MM.1S (cell line): ENCODE measurements at regions not wholly inside any gene's neighbourhood (a gene's known extent, or its start where the extent isn't known, plus 50 kb on each side); places are given as distances from the start of the nearest gene placed in this dataset.

Source experiments
- DNase-seq: peaks from one replicate; pipeline ENCODE4 v3.0.0-alpha.2; 2015
- H2AFZ ChIP-seq: fragments of 300-600 bp; sonication (generic); 2 replicates; pipeline ENCODE4 v1.6.0; 2016; ENCODE audit warnings: antibody characterized with exemption, low read length
- H3F3A ChIP-seq: fragments of 300-600 bp; sonication (generic); 2 replicates; pipeline ENCODE4 v1.6.1; 2016; ENCODE audit warnings: mild to moderate bottlenecking, antibody characterized with exemption, low read length, moderate library complexity, mixed read lengths; ENCODE audit not compliant: insufficient read depth
- H3K27ac ChIP-seq: fragments of 300-600 bp; sonication (generic); 2 replicates; pipeline ENCODE4 v1.5.1; 2016; ENCODE audit warnings: mild to moderate bottlenecking, low read length
- H3K27me3 ChIP-seq: fragments of 300-600 bp; sonication (generic); replicated peaks from 2 replicates; pipeline ENCODE4 v1.6.0; 2016; ENCODE audit warnings: low read length; ENCODE audit not compliant: insufficient read depth
- H3K36me3 ChIP-seq: fragments of 300-600 bp; sonication (generic); replicated peaks from 2 replicates; pipeline ENCODE4 v1.6.1; 2016; ENCODE audit warnings: mild to moderate bottlenecking, low read length, mixed read lengths; ENCODE audit not compliant: insufficient read depth
- H3K4me1 ChIP-seq: fragments of 300-600 bp; sonication (generic); 2 replicates; pipeline ENCODE4 v1.6.1; 2016; ENCODE audit warnings: low read length, mixed read lengths
- H3K4me2 ChIP-seq: fragments of 300-600 bp; sonication (generic); 2 replicates; pipeline ENCODE4 v1.6.0; 2016; ENCODE audit warnings: low read depth, low read length
- H3K4me3 ChIP-seq: fragments of 300-600 bp; sonication (generic); 2 replicates; pipeline ENCODE4 v1.5.1; 2016; ENCODE audit warnings: low read length, mixed read lengths
- H3K79me2 ChIP-seq: fragments of 300-600 bp; sonication (generic); 2 replicates; pipeline ENCODE4 v1.6.1; 2016; ENCODE audit warnings: mixed run types, low read length, mixed read lengths
- H3K9ac ChIP-seq: fragments of 300-600 bp; sonication (generic); 2 replicates; pipeline ENCODE4 v1.6.1; 2016; ENCODE audit warnings: low read length, mixed read lengths
- H3K9me2 ChIP-seq: fragments of 300-600 bp; sonication (generic); replicated peaks from 2 replicates; pipeline ENCODE4 v1.6.1; 2016; ENCODE audit warnings: mild to moderate bottlenecking, low read length, mixed read lengths; ENCODE audit not compliant: insufficient read depth
- H3K9me3 ChIP-seq: fragments of 300-600 bp; sonication (generic); replicated peaks from 2 replicates; pipeline ENCODE4 v1.6.1; 2016; ENCODE audit warnings: mild to moderate bottlenecking, low read length, mixed read lengths; ENCODE audit not compliant: insufficient read depth
- H4K20me1 ChIP-seq: fragments of 300-600 bp; sonication (generic); 2 replicates; pipeline ENCODE4 v1.6.1; 2016; ENCODE audit warnings: mild to moderate bottlenecking, low read length, moderate library complexity, mixed read lengths; ENCODE audit not compliant: insufficient read depth
- EZH2 ChIP-seq: fragments of 300-600 bp; sonication (generic); optimal IDR thresholded peaks from 2 replicates; pipeline ENCODE3; 2017; ENCODE audit warnings: low read depth, mild to moderate bottlenecking, antibody characterized with exemption, low read length, mixed read lengths
- EZH2phosphoT487 ChIP-seq: fragments of 300-600 bp; sonication (generic); IDR thresholded peaks from 2 replicates; pipeline ENCODE4 v1.6.1; 2018; ENCODE audit warnings: antibody characterized with exemption, low read length
- TF ChIP-seq, protein P1 (sequence below): fragments of 300-600 bp; sonication (generic); IDR thresholded peaks from 2 replicates; pipeline ENCODE4 v1.5.1; 2016; ENCODE audit warnings: antibody characterized with exemption, low read length, mixed read lengths

DNA sequence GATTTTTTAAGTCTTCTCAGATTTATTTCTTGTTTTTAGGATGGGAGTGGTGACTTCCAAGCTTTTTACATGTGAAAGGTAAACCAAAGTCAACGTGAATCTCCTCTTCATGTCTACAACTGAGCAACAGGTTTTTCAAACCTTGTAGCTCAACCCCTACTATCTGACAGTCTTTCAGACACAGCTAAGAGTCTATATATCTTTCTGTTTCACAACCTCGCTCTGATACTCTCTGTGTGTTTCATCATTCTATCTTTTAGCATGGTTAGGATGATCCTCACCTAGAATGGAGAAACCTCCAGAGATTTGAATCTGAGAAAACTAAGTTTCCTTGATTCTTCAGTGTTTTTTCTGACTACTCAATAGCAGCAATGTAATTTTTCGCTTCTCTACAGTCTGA lies 96.1 kb downstream of the EPDR1 start:
- TF ChIP-seq EZH2phosphoT487, result no peak
- no peak for TF ChIP-seq EZH2
- TF ChIP-seq, protein P1, sequence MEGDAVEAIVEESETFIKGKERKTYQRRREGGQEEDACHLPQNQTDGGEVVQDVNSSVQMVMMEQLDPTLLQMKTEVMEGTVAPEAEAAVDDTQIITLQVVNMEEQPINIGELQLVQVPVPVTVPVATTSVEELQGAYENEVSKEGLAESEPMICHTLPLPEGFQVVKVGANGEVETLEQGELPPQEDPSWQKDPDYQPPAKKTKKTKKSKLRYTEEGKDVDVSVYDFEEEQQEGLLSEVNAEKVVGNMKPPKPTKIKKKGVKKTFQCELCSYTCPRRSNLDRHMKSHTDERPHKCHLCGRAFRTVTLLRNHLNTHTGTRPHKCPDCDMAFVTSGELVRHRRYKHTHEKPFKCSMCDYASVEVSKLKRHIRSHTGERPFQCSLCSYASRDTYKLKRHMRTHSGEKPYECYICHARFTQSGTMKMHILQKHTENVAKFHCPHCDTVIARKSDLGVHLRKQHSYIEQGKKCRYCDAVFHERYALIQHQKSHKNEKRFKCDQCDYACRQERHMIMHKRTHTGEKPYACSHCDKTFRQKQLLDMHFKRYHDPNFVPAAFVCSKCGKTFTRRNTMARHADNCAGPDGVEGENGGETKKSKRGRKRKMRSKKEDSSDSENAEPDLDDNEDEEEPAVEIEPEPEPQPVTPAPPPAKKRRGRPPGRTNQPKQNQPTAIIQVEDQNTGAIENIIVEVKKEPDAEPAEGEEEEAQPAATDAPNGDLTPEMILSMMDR, result no peak
- H3K4me1 ChIP-seq, result no peaks in the 10 kb centered on the region
- no peaks in the 10 kb centered on the region for H3K36me3 ChIP-seq
- no peak overlapping the region for H3K4me2 ChIP-seq
- H3K9me3 ChIP-seq, result no peaks in the 10 kb centered on the region
- no peak overlapping the region for H2AFZ ChIP-seq
- no peak overlapping the region for H3K27ac ChIP-seq
- H3K4me3 ChIP-seq, result no peak overlapping the region
- H3K9me2 ChIP-seq, result no peaks in the 10 kb centered on the region
- no peak overlapping the region for H3K9ac ChIP-seq
- H3K79me2 ChIP-seq, result no peaks in the 10 kb centered on the region
- no peak for DNase-seq
- H3K27me3 ChIP-seq, result no peaks in the 10 kb centered on the region
- H3F3A ChIP-seq, result no peaks in the 10 kb centered on the region
- H4K20me1 ChIP-seq, result no peaks in the 10 kb centered on the region

DNA sequence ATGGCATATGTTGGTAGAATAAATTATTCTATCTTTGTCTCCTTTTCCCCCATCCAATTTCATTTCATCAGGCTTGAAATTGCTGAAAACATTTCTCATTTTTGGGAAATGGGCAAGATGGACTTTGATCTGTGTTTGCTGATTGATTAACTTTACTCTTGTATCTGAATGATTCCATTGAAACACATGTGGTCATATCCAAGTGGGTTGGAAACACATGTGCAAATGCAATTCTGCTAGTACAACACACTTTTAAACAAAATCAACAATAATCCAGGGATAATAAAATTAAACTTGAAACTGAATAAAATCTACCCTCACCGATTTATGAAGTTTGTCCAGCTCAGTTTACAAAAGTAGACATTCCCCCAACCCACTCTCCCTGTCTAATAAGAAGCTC lies 96.9 kb downstream of the EPDR1 start:
- Histone ChIP-seq H3K27ac (no peak overlapping the region), H3K36me3 (no peaks in the 10 kb centered on the region), H3K9me3 (no peaks in the 10 kb centered on the region), H3K9me2 (no peaks in the 10 kb centered on the region), H3K4me2 (no peak overlapping the region), H4K20me1 (no peaks in the 10 kb centered on the region), H2AFZ (no peak overlapping the region), H3K79me2 (no peaks in the 10 kb centered on the region), H3K4me1 (no peaks in the 10 kb centered on the region), H3K4me3 (no peak overlapping the region), H3K9ac (no peak overlapping the region), H3K27me3 (no peaks in the 10 kb centered on the region), H3F3A (no peaks in the 10 kb centered on the region)
- TF ChIP-seq, protein P1, result no peak
- no peak for TF ChIP-seq EZH2phosphoT487
- no peak for DNase-seq

DNA sequence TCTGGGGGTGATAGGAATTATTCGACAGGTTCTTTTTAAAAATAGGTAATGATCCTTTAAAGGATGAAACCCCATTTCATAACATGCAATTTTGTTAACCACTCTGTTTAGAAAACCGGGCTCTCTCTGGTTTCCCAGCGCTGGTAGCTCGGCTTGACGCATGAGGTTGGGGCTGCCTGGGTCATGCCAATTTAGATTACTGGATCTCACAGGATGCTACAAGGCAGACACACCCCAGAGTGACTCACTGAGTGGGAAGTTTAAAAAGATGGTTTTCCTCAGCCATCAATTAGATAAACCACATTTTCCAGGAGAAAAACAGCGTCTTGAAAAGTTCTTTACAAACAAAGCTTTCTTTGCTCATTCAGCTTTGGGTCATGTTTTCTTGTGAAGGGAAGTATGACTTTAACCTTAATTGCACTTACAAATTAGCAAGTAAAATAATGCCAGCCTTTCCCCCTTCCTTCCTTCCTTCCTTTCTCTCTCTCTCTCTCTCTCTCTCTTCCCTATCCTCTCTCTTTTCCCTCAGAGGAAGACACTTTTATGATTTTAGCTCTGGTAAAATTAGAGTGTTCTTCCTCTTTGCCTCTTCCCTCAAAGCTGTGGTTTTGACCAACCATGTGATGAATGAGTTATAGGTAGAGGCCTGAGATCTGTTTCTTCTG lies 99.8 kb downstream of the EPDR1 start:
- no peaks in the 10 kb centered on the region for H3K79me2 ChIP-seq
- H4K20me1 ChIP-seq, result no peaks in the 10 kb centered on the region

More for the DNA sequence above, 99.8 kb downstream of the EPDR1 start:
- Histone ChIP-seq H3K4me3 (no peak overlapping the region), H3K9ac (no peak overlapping the region), H3F3A (no peaks in the 10 kb centered on the region), H3K27ac (no peak overlapping the region), H3K9me3 (no peaks in the 10 kb centered on the region), H2AFZ (no peak overlapping the region), H3K4me1 (no peaks in the 10 kb centered on the region), H3K4me2 (no peak overlapping the region), H3K9me2 (no peaks in the 10 kb centered on the region), H3K36me3 (no peaks in the 10 kb centered on the region), H3K27me3 (no peaks in the 10 kb centered on the region)
- DNase-seq, result no peak
- TF ChIP-seq EZH2phosphoT487, result no peak
- TF ChIP-seq, protein P1, result no peak
- TF ChIP-seq EZH2, result no peak
